B cell (primary cell): ENCODE measurements at regions not wholly inside any gene's neighbourhood (a gene's known extent, or its start where the extent isn't known, plus 50 kb on each side); places are given as distances from the start of the nearest gene placed in this dataset.

Source experiments
- ATAC-seq: fragments of 200-7000 bp; cut with Tn5 transposase; one replicate; pipeline ENCODE4 v1.10.0; 2021; ENCODE audit warnings: low read depth, mild to moderate bottlenecking, moderate number of reproducible peaks, moderate library complexity
- CTCF ChIA-PET: fragments of 350-600 bp; sonication (Branson Sonifier 250); formaldehyde crosslinking; loops from one replicate; lab custom pipeline; 2021; ENCODE audit warnings: antibody characterized with exemption, inconsistent platforms; lab: Charles Lee
- POLR2A ChIA-PET: fragments of 350-600 bp; sonication (Branson Sonifier 250); formaldehyde crosslinking; loops from one replicate; lab custom pipeline; 2021; ENCODE audit warnings: antibody characterized with exemption; lab: Charles Lee
- DNase-seq: peaks from one replicate; pipeline ENCODE4 v3.0.0; 2013
- H2AFZ ChIP-seq: 2 replicates; pipeline ENCODE4 v1.6.1; 2012; ENCODE audit warnings: mild to moderate bottlenecking, low read depth, low read length; ENCODE audit not compliant: insufficient read depth, poor library complexity, severe bottlenecking
- H3K27ac ChIP-seq, 2 donors: 1 replicate in 1 of 2; 2 replicates in 1 of 2; pipeline ENCODE4 v1.5.1; 2012 to 2013; ENCODE audit warnings: low read length in 2 of 2, mild to moderate bottlenecking in 2 of 2, moderate library complexity in 1 of 2
- H3K27me3 ChIP-seq, 4 experiments: fragments of 200-600 bp in 1 of 4; sonication (generic) in 1 of 4; replicated peaks in 1 of 4; 1 replicate in 2 of 4; 2 replicates in 2 of 4; pipeline versions ENCODE4 v1.6.1 to v1.7.0; 2013 to 2016; ENCODE audit warnings: low read length in 3 of 4, mild to moderate bottlenecking in 2 of 4, mixed read lengths in 1 of 4, moderate library complexity in 1 of 4; ENCODE audit not compliant: insufficient read depth in 4 of 4, control insufficient read depth in 3 of 4; ENCODE audit errors: control extremely low read depth in 1 of 4
- H3K36me3 ChIP-seq, 2 experiments: replicated peaks in 1 of 2; 1 replicate in 1 of 2; 2 replicates in 1 of 2; pipeline versions ENCODE4 v1.6.1 to v1.7.1; 2013; ENCODE audit warnings: low read length in 1 of 2; ENCODE audit not compliant: insufficient read depth in 2 of 2, control insufficient read depth in 1 of 2; ENCODE audit errors: control extremely low read depth in 1 of 2, extremely low read depth in 1 of 2
- H3K4me1 ChIP-seq, 2 donors: fragments of 200-600 bp in 1 of 2; sonication (generic) in 1 of 2; 1 replicate in 1 of 2; 2 replicates in 1 of 2; pipeline versions ENCODE4 v1.5.1 to v1.6.1; 2013 to 2017; ENCODE audit warnings: low read length in 2 of 2; ENCODE audit not compliant: control insufficient read depth in 2 of 2, insufficient read depth in 2 of 2
- H3K4me2 ChIP-seq: replicated peaks from 2 replicates; pipeline ENCODE3; 2012; ENCODE audit warnings: mild to moderate bottlenecking, low read depth, low read length; ENCODE audit not compliant: poor library complexity, severe bottlenecking
- H3K4me3 ChIP-seq, 5 experiments: fragments of 200-600 bp in 1 of 5; sonication (generic) in 1 of 5; 1 replicate in 3 of 5; 2 replicates in 2 of 5; pipeline versions ENCODE4 v1.5.1 to v1.7.0; 2011 to 2016; ENCODE audit warnings: low read length in 4 of 5, mild to moderate bottlenecking in 4 of 5, low read depth in 2 of 5, control low read depth in 1 of 5, moderate library complexity in 1 of 5; ENCODE audit not compliant: insufficient read depth in 1 of 5; ENCODE audit errors: control extremely low read depth in 1 of 5, extremely low read depth in 1 of 5
- H3K79me2 ChIP-seq: fragments of 200-600 bp; sonication (generic); one replicate; pipeline ENCODE4 v1.6.0; 2016; ENCODE audit warnings: low read length; ENCODE audit not compliant: control insufficient read depth, insufficient read depth
- H3K9ac ChIP-seq: fragments of 200-600 bp; sonication (generic); 2 replicates; pipeline ENCODE4 v1.6.1; 2017; ENCODE audit warnings: mild to moderate bottlenecking, low read length, moderate library complexity
- H3K9me3 ChIP-seq, 3 donors: one replicate each; pipeline versions ENCODE4 v1.6.1 to v1.7.1; 2013; ENCODE audit warnings: low read length in 2 of 3; ENCODE audit not compliant: control insufficient read depth in 2 of 3, insufficient read depth in 1 of 3; ENCODE audit errors: control extremely low read depth in 1 of 3
- H4K20me1 ChIP-seq: 2 replicates; pipeline ENCODE4 v1.6.0; 2012; ENCODE audit warnings: mild to moderate bottlenecking, low read length; ENCODE audit not compliant: insufficient read depth, control insufficient read depth, poor library complexity, severe bottlenecking
- H3K27ac Mint-ChIP-seq: one replicate; pipeline ENCODE4 v1.8.0; 2021; ENCODE audit warnings: mixed read lengths
- H3K27me3 Mint-ChIP-seq: one replicate; pipeline ENCODE4 v1.8.0; 2021; ENCODE audit warnings: mixed read lengths
- H3K4me1 Mint-ChIP-seq: one replicate; pipeline ENCODE4 v1.8.0; 2021; ENCODE audit warnings: mixed read lengths
- H3K4me3 Mint-ChIP-seq: one replicate; pipeline ENCODE4 v1.8.0; 2021; ENCODE audit warnings: mixed read lengths
- H3K9me3 Mint-ChIP-seq: one replicate; pipeline ENCODE4 v1.8.0; 2022; ENCODE audit warnings: mixed read lengths; ENCODE audit not compliant: insufficient read depth
- CTCF ChIP-seq: fragments of 200-600 bp; IDR thresholded peaks from one replicate; pipeline ENCODE4 v1.8.0; 2022; ENCODE audit warnings: antibody characterized with exemption, mild to moderate bottlenecking
- EZH2 ChIP-seq: IDR thresholded peaks from 2 replicates; pipeline ENCODE4 v1.6.1; 2012; ENCODE audit warnings: borderline replicate concordance, low read depth, mild to moderate bottlenecking, moderate library complexity, low read length; ENCODE audit not compliant: insufficient read depth, poor library complexity, severe bottlenecking
- WGBS: methylation state at CpG from one replicate; pipeline ENCODE4 v1.1.5; 2013; ENCODE audit warnings: missing lambda C conversion rate; ENCODE audit not compliant: insufficient coverage; 5-methylcytosine and 5-hydroxymethylcytosine counted together
- intact Hi-C: fragments of 100-400 bp; cut with micrococcal nuclease; formaldehyde crosslinking; loops from one replicate; pipeline ENCODE4 v1.10.0; 2022

GRCh38 chrX:54659547-54659946, 129.5 kb downstream of the GNL3L start:
- CTCF ChIA-PET = interaction anchor here (0.7 kb wide), 1 partner anchor 355 kb away, joined by 3 read pairs; no protein-coding TSS in a partner anchor

GRCh38 chrX:54675762-54676161, 122.3 kb downstream of the ITIH6 start:
- TF ChIP-seq CTCF (no peak), EZH2 (no peak)
- ChIA-PET POLR2A (no interaction called here), CTCF (no interaction called here)
- H3K9me3 Mint-ChIP-seq = peaks cover 7% of the 10 kb centered on the region
- no peaks in the 10 kb centered on the region for H3K4me1 ChIP-seq
- H3K27me3 Mint-ChIP-seq = peaks cover 5% of the 10 kb centered on the region
- no peak overlapping the region for H3K27ac ChIP-seq
- H3K4me2 ChIP-seq = no peak overlapping the region
- intact Hi-C loops = no loop called here
- no peak for DNase-seq
- no peak overlapping the region for H2AFZ ChIP-seq
- H3K79me2 ChIP-seq = no peaks in the 10 kb centered on the region
- no peak overlapping the region for H3K4me3 ChIP-seq
- no CpG with 5 or more reads among the region's 1 CpG for WGBS
- no peak overlapping the region for H3K9ac ChIP-seq
- no peak for ATAC-seq
- H3K4me1 Mint-ChIP-seq = no peaks in the 10 kb centered on the region
- no peak overlapping the region for H3K27ac Mint-ChIP-seq
- H3K36me3 ChIP-seq = no peaks in the 10 kb centered on the region
- H3K27me3 ChIP-seq = no peaks in the 10 kb centered on the region
- H4K20me1 ChIP-seq = no peaks in the 10 kb centered on the region
- no peak overlapping the region for H3K4me3 Mint-ChIP-seq
- H3K9me3 ChIP-seq = peaks cover 0 to 2% (median 0%) of the 10 kb centered on the region in 3 donors

More at GRCh38 chrX:54659547-54659946, 129.5 kb downstream of the GNL3L start:
- Mint-ChIP-seq H3K9me3 (peaks cover 2% of the 10 kb centered on the region), H3K27ac (no peak overlapping the region), H3K4me1 (no peaks in the 10 kb centered on the region), H3K4me3 (no peak overlapping the region), H3K27me3 (no peaks in the 10 kb centered on the region)
- no peaks in the 10 kb centered on the region for H3K27me3 ChIP-seq
- no peak overlapping the region for H3K27ac ChIP-seq
- no CpG with 5 or more reads among the region's 2 CpGs for WGBS
- H3K4me3 ChIP-seq = no peak overlapping the region
- H2AFZ ChIP-seq = no peak overlapping the region
- H3K4me1 ChIP-seq = no peaks in the 10 kb centered on the region
- no peak overlapping the region for H3K9ac ChIP-seq
- intact Hi-C loops = no loop called here
- DNase-seq (no peak), ATAC-seq (no peak)
- no peak overlapping the region for H3K4me2 ChIP-seq
- no peaks in the 10 kb centered on the region for H3K79me2 ChIP-seq
- TF ChIP-seq CTCF = no peak
- no peak for TF ChIP-seq EZH2
- POLR2A ChIA-PET = no interaction called here
- peaks cover 0 to 5% (median 0%) of the 10 kb centered on the region in 3 donors for H3K9me3 ChIP-seq
- no peaks in the 10 kb centered on the region for H3K36me3 ChIP-seq
- H4K20me1 ChIP-seq = no peaks in the 10 kb centered on the region
